Endothelial cell of umbilical vein (primary cell): ENCODE measurements at regions not wholly inside any gene's neighbourhood (a gene's known extent, or its start where the extent isn't known, plus 50 kb on each side); places are given as distances from the start of the nearest gene placed in this dataset.

ENCODE experiments used
- GATA2 ChIP-seq: IDR thresholded peaks from 2 replicates; pipeline ENCODE4 v1.7.0; 2011; ENCODE audit warnings: low read depth, mild to moderate bottlenecking, moderate library complexity, mixed read lengths, low read length; ENCODE audit not compliant: insufficient read length, insufficient read depth
- MAX ChIP-seq: IDR thresholded peaks from 2 replicates; pipeline ENCODE4 v1.6.1; 2011; ENCODE audit not compliant: insufficient read depth, insufficient read length
- POLR2A ChIP-seq: IDR thresholded peaks from 2 replicates; pipeline ENCODE4 v1.6.1; 2012; ENCODE audit warnings: low read depth, mild to moderate bottlenecking, control low read depth, low read length
- POLR2AphosphoS5 ChIP-seq: IDR thresholded peaks from 2 replicates; pipeline ENCODE4 v1.6.1; 2012; ENCODE audit warnings: low read depth, mild to moderate bottlenecking, control low read depth, low read length, moderate library complexity; ENCODE audit not compliant: insufficient read depth
- TF ChIP-seq, protein P1 (sequence below), 2 donors: IDR thresholded peaks; 1 replicate in 1 of 2; 2 replicates in 1 of 2; pipeline ENCODE4 v1.5.1; 2011; ENCODE audit warnings: low read length in 2 of 2, mild to moderate bottlenecking in 2 of 2, moderate library complexity in 2 of 2, control low read depth in 1 of 2, inconsistent platforms in 1 of 2, low read depth in 1 of 2; ENCODE audit not compliant: insufficient read depth in 1 of 2; ENCODE audit errors: extremely low read depth in 1 of 2

DNA sequence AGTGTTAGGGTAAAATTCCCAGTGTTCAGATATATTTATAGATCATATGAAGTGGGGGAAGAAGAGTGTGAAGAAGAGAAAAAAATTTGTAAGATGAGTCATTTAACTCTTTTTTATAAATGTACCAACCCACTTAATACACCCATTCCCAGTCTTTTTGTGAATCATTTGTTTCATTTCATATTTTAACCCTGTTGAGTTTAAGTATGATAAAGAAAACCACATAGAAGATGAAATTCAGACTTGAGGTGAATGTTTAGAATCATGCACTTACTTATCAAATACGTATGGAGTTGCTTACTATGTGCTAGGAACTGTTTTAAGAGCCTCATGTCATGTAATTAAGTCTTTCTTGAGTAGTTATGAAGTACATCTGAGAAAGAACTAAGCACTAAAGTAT lies 56.6 kb upstream of the DAPP1 start:
- TF ChIP-seq GATA2 (no peak), POLR2A (no peak), POLR2AphosphoS5 (no peak), MAX (no peak)
- TF ChIP-seq, protein P1, sequence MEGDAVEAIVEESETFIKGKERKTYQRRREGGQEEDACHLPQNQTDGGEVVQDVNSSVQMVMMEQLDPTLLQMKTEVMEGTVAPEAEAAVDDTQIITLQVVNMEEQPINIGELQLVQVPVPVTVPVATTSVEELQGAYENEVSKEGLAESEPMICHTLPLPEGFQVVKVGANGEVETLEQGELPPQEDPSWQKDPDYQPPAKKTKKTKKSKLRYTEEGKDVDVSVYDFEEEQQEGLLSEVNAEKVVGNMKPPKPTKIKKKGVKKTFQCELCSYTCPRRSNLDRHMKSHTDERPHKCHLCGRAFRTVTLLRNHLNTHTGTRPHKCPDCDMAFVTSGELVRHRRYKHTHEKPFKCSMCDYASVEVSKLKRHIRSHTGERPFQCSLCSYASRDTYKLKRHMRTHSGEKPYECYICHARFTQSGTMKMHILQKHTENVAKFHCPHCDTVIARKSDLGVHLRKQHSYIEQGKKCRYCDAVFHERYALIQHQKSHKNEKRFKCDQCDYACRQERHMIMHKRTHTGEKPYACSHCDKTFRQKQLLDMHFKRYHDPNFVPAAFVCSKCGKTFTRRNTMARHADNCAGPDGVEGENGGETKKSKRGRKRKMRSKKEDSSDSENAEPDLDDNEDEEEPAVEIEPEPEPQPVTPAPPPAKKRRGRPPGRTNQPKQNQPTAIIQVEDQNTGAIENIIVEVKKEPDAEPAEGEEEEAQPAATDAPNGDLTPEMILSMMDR (IDR thresholded peaks at IDR 0.05; ENCODE audit: extremely low read depth in 1 of 2, insufficient read depth in 1 of 2, low read depth in 1 of 2, low read length in 2 of 2), result no peak
